Uterus (tissue), 3 donors: ENCODE measurements at regions not wholly inside any gene's neighbourhood (a gene's known extent, or its start where the extent isn't known, plus 50 kb on each side); places are given as distances from the start of the nearest gene placed in this dataset.

Source experiments
- DNase-seq, 2 donors: peaks; one replicate each; pipeline ENCODE4 v3.0.0-alpha.2; 2019 to 2020
- H3K27ac ChIP-seq, 2 donors: fragments of 200-600 bp; sonication (generic); 1 replicate in 1 of 2; 2 replicates in 1 of 2; pipeline ENCODE4 v1.5.1; 2016 to 2018
- H3K27me3 ChIP-seq, 2 donors: fragments of 200-600 bp; sonication (generic); one replicate each; pipeline ENCODE4 v1.5.1; 2018 to 2019; ENCODE audit warnings: control low read depth in 1 of 2
- H3K36me3 ChIP-seq, 2 donors: fragments of 200-600 bp; sonication (generic); one replicate each; pipeline ENCODE4 v1.5.1; 2019; ENCODE audit warnings: control low read depth in 1 of 2
- H3K4me1 ChIP-seq, 2 donors: fragments of 200-600 bp; sonication (generic); one replicate each; pipeline ENCODE4 v1.5.1; 2018 to 2019; ENCODE audit warnings: control low read depth in 1 of 2
- H3K4me3 ChIP-seq, 2 donors: fragments of 200-600 bp; sonication (generic); 1 replicate in 1 of 2; 2 replicates in 1 of 2; pipeline ENCODE4 v1.5.1; 2018 to 2019; ENCODE audit warnings: mild to moderate bottlenecking in 1 of 2
- H3K9me3 ChIP-seq, 2 donors: fragments of 200-600 bp; sonication (generic); one replicate each; pipeline ENCODE4 v1.5.1; 2019; ENCODE audit warnings: control low read depth in 1 of 2
- POLR2A ChIP-seq, 2 donors: fragments of 450-650 bp; IDR thresholded peaks; one replicate each; pipeline ENCODE4 v1.6.1; 2016; ENCODE audit warnings: antibody characterized with exemption in 2 of 2, mild to moderate bottlenecking in 1 of 2, moderate library complexity in 1 of 2
- intact Hi-C: fragments of 100-400 bp; cut with DNase I; formaldehyde crosslinking; loops from one replicate; pipeline ENCODE4 v1.15.1; 2023; ENCODE audit warnings: low total_unique reads
- TF ChIP-seq, protein P1 (sequence below), 4 experiments: fragments of 200-600 bp in 2 of 4; fragments of 450-650 bp in 2 of 4; sonication (generic) in 2 of 4; IDR thresholded peaks; one replicate each; pipeline ENCODE4 v1.5.1; 2016 to 2019; ENCODE audit warnings: antibody characterized with exemption in 4 of 4, mild to moderate bottlenecking in 2 of 4, moderate library complexity in 1 of 4
- donor health status: DM: yes; HTN: yes; CAD: no.

DNA sequence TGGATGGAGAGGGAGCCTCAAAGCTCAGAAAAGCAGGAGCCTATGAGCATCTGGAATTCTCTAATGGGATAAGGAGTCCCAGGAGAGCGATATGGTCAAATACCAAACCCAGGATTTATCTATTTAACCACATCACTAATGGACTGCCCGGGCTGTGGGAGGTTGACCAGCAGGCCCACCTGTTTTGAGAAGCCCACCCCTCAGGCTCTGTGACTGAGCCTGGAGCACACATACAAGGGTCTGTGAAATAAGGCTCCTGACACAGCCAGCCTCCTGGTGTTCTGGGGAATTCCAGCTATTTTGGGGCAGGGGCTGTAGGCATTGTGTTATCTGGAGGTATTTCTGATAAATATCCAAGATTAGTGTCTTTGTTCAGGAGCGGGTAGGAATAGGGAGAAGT, 132.0 kb upstream of the C1orf21 start:
- TF ChIP-seq, protein P1, sequence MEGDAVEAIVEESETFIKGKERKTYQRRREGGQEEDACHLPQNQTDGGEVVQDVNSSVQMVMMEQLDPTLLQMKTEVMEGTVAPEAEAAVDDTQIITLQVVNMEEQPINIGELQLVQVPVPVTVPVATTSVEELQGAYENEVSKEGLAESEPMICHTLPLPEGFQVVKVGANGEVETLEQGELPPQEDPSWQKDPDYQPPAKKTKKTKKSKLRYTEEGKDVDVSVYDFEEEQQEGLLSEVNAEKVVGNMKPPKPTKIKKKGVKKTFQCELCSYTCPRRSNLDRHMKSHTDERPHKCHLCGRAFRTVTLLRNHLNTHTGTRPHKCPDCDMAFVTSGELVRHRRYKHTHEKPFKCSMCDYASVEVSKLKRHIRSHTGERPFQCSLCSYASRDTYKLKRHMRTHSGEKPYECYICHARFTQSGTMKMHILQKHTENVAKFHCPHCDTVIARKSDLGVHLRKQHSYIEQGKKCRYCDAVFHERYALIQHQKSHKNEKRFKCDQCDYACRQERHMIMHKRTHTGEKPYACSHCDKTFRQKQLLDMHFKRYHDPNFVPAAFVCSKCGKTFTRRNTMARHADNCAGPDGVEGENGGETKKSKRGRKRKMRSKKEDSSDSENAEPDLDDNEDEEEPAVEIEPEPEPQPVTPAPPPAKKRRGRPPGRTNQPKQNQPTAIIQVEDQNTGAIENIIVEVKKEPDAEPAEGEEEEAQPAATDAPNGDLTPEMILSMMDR (IDR thresholded peaks at IDR 0.05): no peak
- TF ChIP-seq POLR2A (IDR thresholded peaks at IDR 0.05): no peak
- no peaks in the 10 kb centered on the region for H3K27me3 ChIP-seq
- no peak overlapping the region for H3K4me3 ChIP-seq
- no peaks in the 10 kb centered on the region for H3K9me3 ChIP-seq
- H3K27ac ChIP-seq: no peak overlapping the region
- no peaks in the 10 kb centered on the region for H3K4me1 ChIP-seq
- intact Hi-C loops: no loop called here
- DNase-seq: no peak
- H3K36me3 ChIP-seq: no peaks in the 10 kb centered on the region

DNA sequence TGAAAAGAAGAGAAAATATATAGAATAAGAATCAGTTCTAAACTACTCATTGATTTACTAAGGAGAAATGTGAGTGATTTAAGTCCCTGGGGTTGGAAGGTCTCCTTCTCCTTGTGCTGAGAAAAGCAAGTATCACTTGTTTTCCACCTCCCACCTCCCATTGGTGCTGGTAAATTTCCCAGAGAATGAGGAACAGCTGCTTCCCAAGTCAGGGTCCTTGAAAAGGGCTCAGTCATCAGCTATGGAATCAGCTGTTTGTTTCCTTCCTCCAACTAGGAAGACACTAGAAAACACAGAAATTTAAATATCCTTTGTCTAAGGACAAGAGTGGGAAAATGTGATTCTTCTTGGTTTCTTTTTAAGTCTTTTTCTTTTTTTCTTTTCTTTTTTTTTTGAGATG, 131.3 kb upstream of the C1orf21 start:
- H3K4me1 ChIP-seq: no peaks in the 10 kb centered on the region
- no peaks in the 10 kb centered on the region for H3K27me3 ChIP-seq
- intact Hi-C loops: no loop called here
- DNase-seq: no peak
- no peak overlapping the region for H3K27ac ChIP-seq
- no peak for TF ChIP-seq POLR2A (IDR thresholded peaks at IDR 0.05)
- TF ChIP-seq, protein P1 (IDR thresholded peaks at IDR 0.05): no peak
- no peaks in the 10 kb centered on the region for H3K36me3 ChIP-seq
- no peaks in the 10 kb centered on the region for H3K9me3 ChIP-seq
- H3K4me3 ChIP-seq: no peak overlapping the region

DNA sequence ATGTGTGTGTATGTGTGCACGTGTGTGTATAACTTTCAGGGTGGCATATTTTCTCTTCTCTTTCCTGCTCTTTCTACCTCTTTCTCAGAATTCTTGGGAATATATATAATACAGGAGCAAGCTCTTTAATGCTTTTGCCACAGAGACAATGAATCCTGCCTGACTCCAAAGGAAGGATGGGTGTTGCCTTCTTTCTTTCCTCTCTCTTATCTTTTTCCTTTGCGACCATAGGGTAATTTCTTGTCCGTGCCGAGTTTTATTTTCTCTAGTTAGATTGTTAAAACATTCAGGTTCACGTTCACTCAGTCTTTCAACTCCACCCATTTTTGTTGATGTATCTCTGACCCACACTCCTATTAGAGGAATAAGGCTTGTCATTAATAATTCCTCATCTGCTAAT, 129.0 kb upstream of the C1orf21 start:
- no peak for DNase-seq
- intact Hi-C loops: no loop called here
- no peaks in the 10 kb centered on the region for H3K9me3 ChIP-seq
- TF ChIP-seq, protein P1 (IDR thresholded peaks at IDR 0.05): no peak
- TF ChIP-seq POLR2A (IDR thresholded peaks at IDR 0.05): no peak
- H3K27ac ChIP-seq: no peak overlapping the region
- no peaks in the 10 kb centered on the region for H3K27me3 ChIP-seq
- H3K36me3 ChIP-seq: no peaks in the 10 kb centered on the region
- no peak overlapping the region for H3K4me3 ChIP-seq
- no peaks in the 10 kb centered on the region for H3K4me1 ChIP-seq

DNA sequence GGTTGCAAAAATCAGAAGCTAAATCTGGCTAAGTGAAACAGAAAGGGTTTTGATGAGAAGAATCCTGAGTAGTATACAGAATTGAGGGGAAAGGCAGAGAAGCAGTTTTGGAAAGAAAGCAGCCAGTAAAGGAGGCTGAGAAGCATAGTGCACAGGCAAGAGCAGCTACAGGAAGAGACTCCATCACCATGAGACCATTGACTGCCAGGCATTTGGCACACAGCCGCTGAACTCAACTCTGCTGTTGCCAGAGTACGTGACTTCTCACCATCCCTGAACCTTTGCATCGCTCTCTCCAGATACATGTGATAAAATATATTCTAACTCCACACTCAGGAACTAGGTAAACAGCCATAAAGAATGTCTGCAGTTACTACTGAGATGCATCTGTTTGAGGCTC, 128.3 kb upstream of the C1orf21 start:
- no peaks in the 10 kb centered on the region for H3K9me3 ChIP-seq
- no peak overlapping the region for H3K4me3 ChIP-seq
- no peak overlapping the region for H3K27ac ChIP-seq
- no peaks in the 10 kb centered on the region for H3K36me3 ChIP-seq
- TF ChIP-seq, protein P1 (IDR thresholded peaks at IDR 0.05): no peak
- TF ChIP-seq POLR2A (IDR thresholded peaks at IDR 0.05): no peak
- intact Hi-C loops: no loop called here
- no peak for DNase-seq
- no peaks in the 10 kb centered on the region for H3K27me3 ChIP-seq
- H3K4me1 ChIP-seq: no peaks in the 10 kb centered on the region

DNA sequence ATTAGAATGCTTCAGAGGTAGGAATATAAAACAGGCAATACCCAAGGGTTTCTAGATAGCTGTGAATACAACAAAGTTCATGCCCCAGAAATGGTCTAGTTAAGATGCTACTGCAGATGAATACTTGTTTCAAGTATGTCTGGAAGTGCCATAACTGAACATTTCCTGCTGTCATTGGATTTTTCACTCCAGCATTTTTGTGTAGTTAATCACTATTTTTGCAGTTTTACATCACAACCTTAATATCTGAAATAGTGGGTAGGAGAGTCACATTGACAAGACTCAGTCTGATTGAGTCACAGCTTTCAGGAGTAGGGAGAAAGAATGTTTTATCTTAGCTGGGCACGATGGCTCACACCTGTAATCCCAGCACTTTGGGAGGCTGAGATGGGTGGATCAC, 126.4 kb upstream of the C1orf21 start:
- no peak for DNase-seq
- H3K9me3 ChIP-seq: no peaks in the 10 kb centered on the region
- H3K27me3 ChIP-seq: no peaks in the 10 kb centered on the region
- H3K4me1 ChIP-seq: no peaks in the 10 kb centered on the region
- no peak overlapping the region for H3K27ac ChIP-seq
- no peak for TF ChIP-seq POLR2A (IDR thresholded peaks at IDR 0.05)
- TF ChIP-seq, protein P1 (IDR thresholded peaks at IDR 0.05): no peak
- no peaks in the 10 kb centered on the region for H3K36me3 ChIP-seq
- H3K4me3 ChIP-seq: no peak overlapping the region
- intact Hi-C loops: no loop called here
